Hepatocyte (in vitro differentiated cells): ENCODE measurements at regions not wholly inside any gene's neighbourhood (a gene's known extent, or its start where the extent isn't known, plus 50 kb on each side); places are given as distances from the start of the nearest gene placed in this dataset.

Experiments
- DNase-seq: peaks from one replicate; pipeline ENCODE4 v3.0.0-alpha.2; 2016; ENCODE audit warnings: low spot score
- H2AFZ ChIP-seq: fragments of 200-600 bp; sonication (generic); 2 replicates; pipeline ENCODE4 v1.6.0; 2016; ENCODE audit warnings: antibody characterized with exemption, mild to moderate bottlenecking
- H3K27ac ChIP-seq: fragments of 200-600 bp; sonication (generic); 2 replicates; pipeline ENCODE4 v1.5.1; 2016; ENCODE audit warnings: mild to moderate bottlenecking
- H3K27me3 ChIP-seq: fragments of 200-600 bp; sonication (generic); 2 replicates; pipeline ENCODE4 v1.6.1; 2016
- H3K36me3 ChIP-seq: fragments of 200-600 bp; sonication (generic); replicated peaks from 2 replicates; pipeline ENCODE4 v1.5.1; 2016; ENCODE audit warnings: low read depth; ENCODE audit not compliant: insufficient read depth
- H3K4me1 ChIP-seq: fragments of 200-600 bp; sonication (generic); 2 replicates; pipeline ENCODE4 v1.5.1; 2016; ENCODE audit warnings: mild to moderate bottlenecking, moderate library complexity; ENCODE audit not compliant: insufficient read depth
- H3K4me2 ChIP-seq: fragments of 200-600 bp; sonication (generic); 2 replicates; pipeline ENCODE4 v1.6.0; 2016
- H3K4me3 ChIP-seq: fragments of 200-600 bp; sonication (generic); 2 replicates; pipeline ENCODE4 v1.5.1; 2016; ENCODE audit warnings: mild to moderate bottlenecking
- H3K79me2 ChIP-seq: fragments of 200-600 bp; sonication (generic); 2 replicates; pipeline ENCODE4 v1.6.0; 2017; ENCODE audit warnings: mild to moderate bottlenecking
- H3K9me2 ChIP-seq: fragments of 200-600 bp; sonication (generic); replicated peaks from 2 replicates; pipeline ENCODE4 v1.6.0; 2017; ENCODE audit warnings: mild to moderate bottlenecking; ENCODE audit not compliant: insufficient read depth
- H3K9me3 ChIP-seq: fragments of 200-600 bp; sonication (generic); 2 replicates; pipeline ENCODE4 v1.5.1; 2016; ENCODE audit warnings: low read depth, mild to moderate bottlenecking
- H4K20me1 ChIP-seq: fragments of 200-600 bp; sonication (generic); 2 replicates; pipeline ENCODE4 v1.6.0; 2016; ENCODE audit warnings: mild to moderate bottlenecking; ENCODE audit not compliant: insufficient read depth, poor library complexity, severe bottlenecking
- EZH2 ChIP-seq: fragments of 200-600 bp; sonication (generic); IDR thresholded peaks from 2 replicates; pipeline ENCODE4 v1.6.1; 2016; ENCODE audit warnings: antibody characterized with exemption, mild to moderate bottlenecking, borderline replicate concordance
- EZH2phosphoT487 ChIP-seq: fragments of 200-600 bp; sonication (generic); IDR thresholded peaks from one replicate; pipeline ENCODE4 v1.6.1; 2018; ENCODE audit warnings: antibody characterized with exemption, mild to moderate bottlenecking, low read depth, moderate library complexity; ENCODE audit not compliant: unreplicated experiment, severe bottlenecking
- WGBS: methylation state at CpG from one replicate; pipeline ENCODE4 v1.1.6; 2016; ENCODE audit warnings: low lambda C conversion rate; ENCODE audit errors: missing lambda C conversion rate; 5-methylcytosine and 5-hydroxymethylcytosine counted together
- TF ChIP-seq, protein P1 (sequence below): fragments of 200-600 bp; sonication (generic); IDR thresholded peaks from 2 replicates; pipeline ENCODE4 v1.5.1; 2016; ENCODE audit warnings: antibody characterized with exemption, mild to moderate bottlenecking; ENCODE audit not compliant: poor library complexity

DNA sequence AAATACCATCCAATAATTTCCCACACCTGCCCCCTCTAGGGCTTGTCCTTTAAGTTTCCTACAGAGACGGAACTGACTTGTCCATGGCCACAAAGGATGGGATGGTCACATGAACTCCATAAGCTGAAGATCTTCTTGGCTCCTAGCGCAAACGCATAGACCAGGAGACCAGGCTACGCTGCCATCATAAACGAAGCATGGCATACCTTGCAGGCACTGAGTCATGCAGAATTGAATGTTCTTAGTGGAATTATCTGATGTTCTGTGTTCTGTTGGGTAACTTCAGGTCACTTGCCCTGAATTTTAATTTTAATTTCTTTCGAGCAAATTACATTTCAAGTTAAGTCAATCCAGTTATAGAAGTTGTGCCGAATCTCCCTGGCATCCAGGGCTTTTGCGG lies 96.4 kb upstream of the STARD13 start:
- Histone ChIP-seq H3K4me3 (no peak overlapping the region), H3K36me3 (no peaks in the 10 kb centered on the region), H3K27me3 (no peaks in the 10 kb centered on the region), H3K4me1 (peaks cover 4% of the 10 kb centered on the region), H3K4me2 (no peak overlapping the region), H4K20me1 (no peaks in the 10 kb centered on the region), H2AFZ (no peak overlapping the region), H3K9me3 (no peaks in the 10 kb centered on the region), H3K27ac (no peak overlapping the region), H3K9me2 (no peaks in the 10 kb centered on the region), H3K79me2 (no peaks in the 10 kb centered on the region)
- 96% methylated on average over 8 of the region's 8 CpGs for WGBS
- DNase-seq, result no peak
- TF ChIP-seq, protein P1, sequence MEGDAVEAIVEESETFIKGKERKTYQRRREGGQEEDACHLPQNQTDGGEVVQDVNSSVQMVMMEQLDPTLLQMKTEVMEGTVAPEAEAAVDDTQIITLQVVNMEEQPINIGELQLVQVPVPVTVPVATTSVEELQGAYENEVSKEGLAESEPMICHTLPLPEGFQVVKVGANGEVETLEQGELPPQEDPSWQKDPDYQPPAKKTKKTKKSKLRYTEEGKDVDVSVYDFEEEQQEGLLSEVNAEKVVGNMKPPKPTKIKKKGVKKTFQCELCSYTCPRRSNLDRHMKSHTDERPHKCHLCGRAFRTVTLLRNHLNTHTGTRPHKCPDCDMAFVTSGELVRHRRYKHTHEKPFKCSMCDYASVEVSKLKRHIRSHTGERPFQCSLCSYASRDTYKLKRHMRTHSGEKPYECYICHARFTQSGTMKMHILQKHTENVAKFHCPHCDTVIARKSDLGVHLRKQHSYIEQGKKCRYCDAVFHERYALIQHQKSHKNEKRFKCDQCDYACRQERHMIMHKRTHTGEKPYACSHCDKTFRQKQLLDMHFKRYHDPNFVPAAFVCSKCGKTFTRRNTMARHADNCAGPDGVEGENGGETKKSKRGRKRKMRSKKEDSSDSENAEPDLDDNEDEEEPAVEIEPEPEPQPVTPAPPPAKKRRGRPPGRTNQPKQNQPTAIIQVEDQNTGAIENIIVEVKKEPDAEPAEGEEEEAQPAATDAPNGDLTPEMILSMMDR, result no peak
- TF ChIP-seq EZH2phosphoT487 (no peak), EZH2 (no peak)

DNA sequence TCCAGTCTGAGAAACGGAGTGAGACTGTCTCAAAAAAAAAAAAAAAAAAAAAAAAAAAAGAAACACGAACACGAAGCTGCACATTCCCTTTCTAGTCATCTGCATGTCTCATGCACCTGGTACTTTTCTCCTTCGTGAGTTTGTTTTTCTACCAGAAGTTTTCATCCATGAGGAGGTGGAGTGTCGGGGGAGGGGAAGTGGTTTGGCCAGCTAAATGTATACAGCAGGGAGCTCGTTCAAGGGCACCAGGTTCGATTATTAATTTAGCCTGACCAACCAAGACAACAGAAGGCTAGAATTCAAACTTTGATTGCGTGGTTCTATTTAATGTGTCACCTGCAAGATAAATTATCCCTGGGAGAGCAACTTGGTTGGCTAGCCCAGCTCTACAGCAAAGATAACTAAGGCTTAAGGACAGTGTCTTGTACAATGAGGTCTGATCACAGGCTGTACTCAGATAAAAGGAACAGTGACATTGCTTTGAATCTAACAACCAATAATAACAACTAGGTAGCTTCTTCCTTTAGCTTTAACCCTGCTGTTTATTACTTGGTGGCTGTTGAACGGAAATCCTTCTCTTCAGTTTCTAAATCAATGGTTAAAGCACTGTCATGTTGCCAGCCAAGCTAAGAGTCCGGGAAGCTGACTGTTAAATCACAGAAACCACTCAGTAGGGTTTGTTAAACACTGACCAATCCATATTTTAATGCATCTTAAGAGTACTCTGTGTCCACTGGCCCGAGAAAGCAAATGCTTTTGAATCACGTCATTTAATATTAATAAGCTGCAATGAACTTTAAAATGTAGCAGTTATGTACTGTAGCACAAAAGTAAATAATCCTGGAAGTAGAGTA lies 98.4 kb upstream of the STARD13 start:
- TF ChIP-seq, protein P1, result no peak
- TF ChIP-seq EZH2, result no peak
- no peak for TF ChIP-seq EZH2phosphoT487

DNA sequence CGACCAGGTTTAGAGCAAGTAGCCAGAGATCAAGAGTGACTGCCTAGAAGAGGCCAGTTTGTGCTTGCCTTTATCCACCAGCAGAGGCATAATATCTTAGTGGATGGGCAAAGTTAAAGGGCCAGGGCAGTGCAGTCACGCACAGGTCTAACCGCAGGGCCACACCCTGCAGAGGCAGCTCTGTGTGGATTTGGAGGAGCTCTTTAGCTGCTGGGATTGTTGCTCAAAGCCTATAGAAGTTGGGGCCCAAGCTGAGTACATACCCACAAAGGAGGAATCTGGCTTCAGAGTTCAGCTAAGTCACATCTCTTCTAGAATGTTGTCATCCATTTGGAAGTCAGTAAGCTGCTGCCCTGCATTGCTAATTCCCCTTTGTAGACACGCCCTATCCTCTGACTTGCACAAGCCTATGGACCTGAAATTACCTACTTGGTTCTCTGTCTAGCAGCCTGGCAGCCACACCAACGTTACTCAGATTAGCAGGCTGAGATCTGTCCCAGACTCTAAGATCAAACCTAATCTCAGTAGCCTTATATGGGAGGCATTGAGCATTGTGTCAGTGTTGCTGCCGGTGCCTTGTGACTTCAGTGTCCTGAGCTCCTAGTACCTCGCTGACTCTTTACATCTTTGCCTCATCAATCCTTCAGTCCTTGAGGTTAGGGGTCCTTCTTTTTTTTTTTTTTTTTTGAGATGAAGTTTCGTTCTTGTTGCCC lies 102.9 kb upstream of the STARD13 start:
- TF ChIP-seq, protein P1, result no peak
- TF ChIP-seq EZH2phosphoT487 (no peak), EZH2 (no peak)
- 83% methylated on average over 8 of the region's 8 CpGs for WGBS
- Histone ChIP-seq H3K9me2 (no peaks in the 10 kb centered on the region), H3K4me2 (no peak overlapping the region), H3K9me3 (no peaks in the 10 kb centered on the region), H4K20me1 (no peaks in the 10 kb centered on the region), H3K4me1 (no peaks in the 10 kb centered on the region), H3K79me2 (no peaks in the 10 kb centered on the region), H3K4me3 (no peak overlapping the region), H3K36me3 (no peaks in the 10 kb centered on the region), H2AFZ (no peak overlapping the region), H3K27ac (no peak overlapping the region), H3K27me3 (no peaks in the 10 kb centered on the region)
- DNase-seq, result peak; percentile 7

More for the DNA sequence above, 98.4 kb upstream of the STARD13 start:
- Histone ChIP-seq H3K4me3 (no peak overlapping the region), H3K79me2 (no peaks in the 10 kb centered on the region), H3K9me3 (no peaks in the 10 kb centered on the region), H3K27ac (no peak overlapping the region), H3K36me3 (no peaks in the 10 kb centered on the region), H2AFZ (no peak overlapping the region), H3K4me2 (no peak overlapping the region), H4K20me1 (no peaks in the 10 kb centered on the region), H3K27me3 (no peaks in the 10 kb centered on the region), H3K9me2 (no peaks in the 10 kb centered on the region), H3K4me1 (no peaks in the 10 kb centered on the region)
- WGBS, result 78% methylated on average over 12 of the region's 12 CpGs
- no peak for DNase-seq
